ENCODE measurements at regions not wholly inside any gene's neighbourhood (a gene's known extent, or its start where the extent isn't known, plus 50 kb on each side); places are given as distances from the start of the nearest gene placed in this dataset.
"Not testable (repeated sequence)": the region's sequence is repeated elsewhere in the genome, so short reads cannot be mapped to it uniquely, and the experiment has no call there.

DNA sequence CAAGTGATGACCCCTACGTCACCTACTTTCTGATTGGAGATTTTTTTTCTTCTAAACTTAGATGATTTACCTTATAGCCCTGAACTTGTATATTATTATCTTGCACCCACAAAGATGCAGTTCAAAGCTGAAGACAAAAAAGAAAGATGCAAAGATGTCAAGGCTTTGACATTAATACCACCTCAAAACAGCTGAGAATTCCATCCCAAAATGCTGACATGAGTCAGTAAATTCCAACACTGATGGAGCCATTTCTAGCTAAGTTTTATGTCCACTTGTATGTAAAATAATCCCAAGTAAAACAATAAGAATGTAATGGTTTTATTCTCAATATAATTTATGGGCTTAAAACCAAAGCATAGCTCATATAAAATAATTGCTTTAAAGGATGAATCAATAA lies 91.5 kb upstream of the CDH9 start:
- no peak for DNase-seq (ENCODE audit: low spot score)
- no peak for TF ChIP-seq CTCF (IDR thresholded peaks at IDR 0.05)
- ATAC-seq (ENCODE audit: low FRiP score), result no peak

DNA sequence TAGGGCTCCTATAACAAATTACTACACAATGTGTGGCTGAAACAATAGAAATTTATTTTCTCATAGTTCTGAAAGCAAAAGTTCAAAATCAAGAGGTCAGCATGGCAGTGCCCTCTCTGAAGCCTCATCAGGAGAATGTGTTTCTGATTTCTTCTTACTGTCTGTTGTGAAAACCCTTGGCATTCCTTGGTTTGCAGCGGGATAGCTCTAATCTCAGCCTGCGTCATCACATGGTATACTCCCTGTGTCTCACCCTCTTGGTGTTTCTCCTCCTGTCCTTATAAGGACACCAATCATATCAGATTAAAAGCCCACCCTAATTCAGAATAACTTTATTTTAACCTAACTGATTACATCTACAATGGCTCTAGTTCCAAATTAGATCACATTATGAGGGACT lies 87.5 kb upstream of the CDH9 start:
- DNase-seq (ENCODE audit: low spot score) (no peak), ATAC-seq (ENCODE audit: low FRiP score) (no peak)
- TF ChIP-seq CTCF (IDR thresholded peaks at IDR 0.05), result no peak

DNA sequence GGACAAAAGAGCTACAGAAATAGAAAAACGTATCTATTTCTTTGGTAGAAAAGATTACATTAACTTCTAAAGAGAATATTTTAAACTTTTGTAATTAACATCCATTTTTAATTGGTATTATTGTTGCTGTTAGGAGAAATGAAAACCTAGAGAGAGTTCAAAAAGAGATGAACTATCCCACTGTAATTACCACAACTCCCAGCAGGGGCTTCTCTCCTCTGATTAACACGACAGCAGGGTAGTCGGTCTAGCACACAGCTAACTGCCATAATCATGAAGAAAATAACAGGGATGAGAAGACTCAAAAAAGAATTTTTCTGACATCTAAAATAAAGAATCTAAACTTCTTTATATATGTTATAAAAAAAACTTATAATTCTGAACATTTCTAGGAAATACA lies 86.2 kb upstream of the CDH9 start:
- DNase-seq (ENCODE audit: low spot score), result no peak
- ATAC-seq (ENCODE audit: low FRiP score), result no peak
- no peak for TF ChIP-seq CTCF (IDR thresholded peaks at IDR 0.05)

- DNase-seq (ENCODE audit: low spot score); ATAC-seq (ENCODE audit: low FRiP score): not testable (repeated sequence)
Measured at GRCh38 chr5:27119736-27120321, 81.4 kb upstream of the CDH9 start.

GRCh38 chr5:27103486-27103885 lies 65.1 kb upstream of the CDH9 start:
- TF ChIP-seq CTCF (IDR thresholded peaks at IDR 0.05), result no peak
- ATAC-seq (ENCODE audit: low FRiP score) (no peak), DNase-seq (ENCODE audit: low spot score) (no peak)

GRCh38 chr5:27095761-27096160 lies 57.4 kb upstream of the CDH9 start:
- not testable (repeated sequence) for DNase-seq (ENCODE audit: low spot score); ATAC-seq (ENCODE audit: low FRiP score)

DNA sequence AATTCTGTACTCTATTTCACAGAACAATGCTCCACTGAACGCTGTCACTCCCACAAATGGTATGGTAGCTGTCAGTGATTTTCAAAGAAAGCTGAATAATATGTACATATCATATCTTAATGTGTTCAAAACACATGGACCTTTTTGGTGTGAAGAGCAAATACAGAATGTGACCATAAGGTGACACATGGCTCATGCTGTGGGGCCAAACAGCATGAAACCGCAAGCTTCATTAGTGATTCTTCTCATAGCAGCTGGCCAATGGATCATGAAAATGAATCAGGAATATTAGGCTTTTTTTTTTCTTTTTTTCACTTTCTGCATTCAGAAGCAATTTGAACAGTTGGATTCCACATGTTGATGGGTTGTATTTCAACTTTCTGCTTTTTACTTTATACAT lies 54.9 kb upstream of the CDH9 start:
- no peak for ATAC-seq (ENCODE audit: low FRiP score)
- no peak for TF ChIP-seq CTCF (IDR thresholded peaks at IDR 0.05)

GRCh38 chr5:27091858-27092257 lies 53.5 kb upstream of the CDH9 start:
- ATAC-seq (ENCODE audit: low FRiP score), result no peak
- TF ChIP-seq CTCF (IDR thresholded peaks at IDR 0.05), result no peak
- no peak for DNase-seq (ENCODE audit: low spot score)

More for the DNA sequence above, 54.9 kb upstream of the CDH9 start:
- no peak for DNase-seq (ENCODE audit: low spot score)

GRCh38 chr5:27088822-27089221 lies 50.4 kb upstream of the CDH9 start:
- ATAC-seq (ENCODE audit: low FRiP score), result not testable (repeated sequence)

More at GRCh38 chr5:27088822-27089221, 50.4 kb upstream of the CDH9 start:
- DNase-seq (ENCODE audit: low spot score), result not testable (repeated sequence)
